GM12892 (cell line): ENCODE measurements at regions not wholly inside any gene's neighbourhood (a gene's known extent, or its start where the extent isn't known, plus 50 kb on each side); places are given as distances from the start of the nearest gene placed in this dataset.

Experiments used
- DNase-seq: peaks from one replicate; pipeline ENCODE4 v3.0.0; 2011; ENCODE audit not compliant: insufficient read length
- FAIRE-seq: peaks from 2 replicates; lab custom pipeline; 2011; peaks lifted over from hg19 to GRCh38; lab: Jason Lieb, UNC
- POLR2A ChIP-seq: IDR thresholded peaks from 2 replicates; pipeline ENCODE4 v1.6.1; 2011; ENCODE audit warnings: low read depth, low read length, control low read depth
- POLR2AphosphoS5 ChIP-seq: IDR thresholded peaks from 2 replicates; pipeline ENCODE4 v1.6.1; 2011; ENCODE audit warnings: low read depth, low read length, control low read depth
- TAF1 ChIP-seq: IDR thresholded peaks from 2 replicates; pipeline ENCODE4 v1.6.1; 2011; ENCODE audit warnings: low read depth, mild to moderate bottlenecking, control low read depth, low read length, borderline replicate concordance

GRCh38 chr13:61797397-61797796 is 381.7 kb upstream of the PCDH20 start:
- TF ChIP-seq POLR2AphosphoS5 (no peak), TAF1 (no peak), POLR2A (no peak)
- no peak for DNase-seq
- FAIRE-seq: no peak

GRCh38 chr13:61795580-61795979 is 379.9 kb upstream of the PCDH20 start:
- DNase-seq (no peak), FAIRE-seq (no peak)
- no peak for TF ChIP-seq POLR2A

GRCh38 chr13:61779456-61779855 is 363.8 kb upstream of the PCDH20 start:
- FAIRE-seq (no peak), DNase-seq (no peak)
- TF ChIP-seq TAF1: no peak
- no peak for TF ChIP-seq POLR2A
- no peak for TF ChIP-seq POLR2AphosphoS5

GRCh38 chr13:61778531-61778930 is 362.9 kb upstream of the PCDH20 start:
- TF ChIP-seq TAF1: no peak
- TF ChIP-seq POLR2AphosphoS5: no peak
- no peak for TF ChIP-seq POLR2A
- DNase-seq: no peak
- FAIRE-seq: no peak

GRCh38 chr13:61777899-61778298 is 362.2 kb upstream of the PCDH20 start:
- DNase-seq: no peak
- TF ChIP-seq POLR2A (no peak), TAF1 (no peak), POLR2AphosphoS5 (no peak)
- no peak for FAIRE-seq

- TF ChIP-seq POLR2A (no peak), TAF1 (no peak), POLR2AphosphoS5 (no peak)
- DNase-seq (no peak), FAIRE-seq (no peak)
These were observed 361.6 kb upstream of the PCDH20 start for GRCh38 chr13:61777271-61777670.

GRCh38 chr13:61774903-61775302 is 359.3 kb upstream of the PCDH20 start:
- TF ChIP-seq POLR2AphosphoS5: no peak
- TF ChIP-seq TAF1: no peak
- DNase-seq (no peak), FAIRE-seq (no peak)

GRCh38 chr13:61770681-61771080 is 355.0 kb upstream of the PCDH20 start:
- FAIRE-seq: no peak
- TF ChIP-seq POLR2AphosphoS5: no peak
- no peak for TF ChIP-seq POLR2A
- TF ChIP-seq TAF1: no peak
- DNase-seq: no peak

- TF ChIP-seq POLR2AphosphoS5: no peak
- TF ChIP-seq POLR2A: no peak
- TF ChIP-seq TAF1: no peak
- DNase-seq (no peak), FAIRE-seq (no peak)
These were observed 352.5 kb upstream of the PCDH20 start for GRCh38 chr13:61768175-61768574.

GRCh38 chr13:61766667-61767058 is 351.0 kb upstream of the PCDH20 start:
- no peak for FAIRE-seq
- no peak for TF ChIP-seq POLR2A
- TF ChIP-seq POLR2AphosphoS5: no peak
- no peak for TF ChIP-seq TAF1
- DNase-seq: no peak

- TF ChIP-seq TAF1 (no peak), POLR2AphosphoS5 (no peak), POLR2A (no peak)
- DNase-seq: no peak
- FAIRE-seq: no peak
These were observed 350.5 kb upstream of the PCDH20 start for GRCh38 chr13:61765940-61766666.

GRCh38 chr13:61765181-61765742 is 349.6 kb upstream of the PCDH20 start:
- TF ChIP-seq TAF1 (no peak), POLR2AphosphoS5 (no peak), POLR2A (no peak)
- DNase-seq (no peak), FAIRE-seq (no peak)

- DNase-seq: no peak
- FAIRE-seq: no peak
- TF ChIP-seq POLR2AphosphoS5 (no peak), TAF1 (no peak), POLR2A (no peak)
These were observed 346.0 kb upstream of the PCDH20 start for GRCh38 chr13:61761690-61762089.
